SU-DHL-6 (cell line): ENCODE measurements at regions not wholly inside any gene's neighbourhood (a gene's known extent, or its start where the extent isn't known, plus 50 kb on each side); places are given as distances from the start of the nearest gene placed in this dataset.

ENCODE experiments used
- H2AFZ ChIP-seq: fragments of 200-600 bp; sonication (generic); 2 replicates; pipeline ENCODE4 v1.6.1; 2014; ENCODE audit warnings: low read depth, mild to moderate bottlenecking, moderate library complexity, mixed read lengths, antibody characterized with exemption, low read length; ENCODE audit not compliant: severe bottlenecking
- H3F3A ChIP-seq: fragments of 200-600 bp; shearing (Covaris generic); 2 replicates; pipeline ENCODE4 v1.6.0; 2016; ENCODE audit warnings: antibody characterized with exemption, mild to moderate bottlenecking; ENCODE audit not compliant: insufficient read depth
- H3K27ac ChIP-seq: fragments of 200-600 bp; sonication (generic); 2 replicates; pipeline ENCODE4 v1.5.1; 2016; ENCODE audit warnings: low read depth, mild to moderate bottlenecking, low read length, moderate library complexity, mixed read lengths
- H3K27me3 ChIP-seq: fragments of 200-600 bp; sonication (generic), shearing (Covaris generic); 2 replicates; pipeline ENCODE4 v1.6.0; 2014; ENCODE audit warnings: mild to moderate bottlenecking, low read length
- H3K36me3 ChIP-seq: fragments of 200-600 bp; sonication (generic); 2 replicates; pipeline ENCODE4 v1.6.1; 2014; ENCODE audit warnings: mild to moderate bottlenecking, low read length, mixed read lengths
- H3K4me2 ChIP-seq: fragments of 300-600, 200-600 bp; shearing (Covaris generic), sonication (generic); 2 replicates; pipeline ENCODE4 v1.6.0; 2014; ENCODE audit warnings: low read length, low read depth, mild to moderate bottlenecking; ENCODE audit not compliant: poor library complexity, severe bottlenecking
- H3K4me3 ChIP-seq: fragments of 200-600 bp; sonication (generic); 2 replicates; pipeline ENCODE4 v1.5.1; 2014; ENCODE audit warnings: antibody characterized with exemption, low read length, mild to moderate bottlenecking, mixed read lengths; ENCODE audit not compliant: insufficient read depth, poor library complexity, severe bottlenecking
- H3K79me2 ChIP-seq: fragments of 200-600 bp; sonication (generic); 2 replicates; pipeline ENCODE4 v1.6.1; 2014; ENCODE audit warnings: mild to moderate bottlenecking, low read length, moderate library complexity; ENCODE audit not compliant: insufficient read depth
- H3K9ac ChIP-seq: fragments of 200-600 bp; sonication (generic); 2 replicates; pipeline ENCODE4 v1.7.0; 2014; ENCODE audit warnings: mild to moderate bottlenecking, low read length
- H3K9me2 ChIP-seq: fragments of 200-600 bp; sonication (generic); replicated peaks from 2 replicates; pipeline ENCODE4 v1.6.1; 2014; ENCODE audit warnings: low read length; ENCODE audit not compliant: insufficient read depth
- H3K9me3 ChIP-seq: fragments of 200-600 bp; sonication (generic); 2 replicates; pipeline ENCODE4 v1.6.1; 2014; ENCODE audit warnings: low read length, mixed read lengths; ENCODE audit not compliant: insufficient read depth
- H4K20me1 ChIP-seq: fragments of 200-600 bp; sonication (generic); 2 replicates; pipeline ENCODE4 v1.6.1; 2014; ENCODE audit warnings: low read depth, mild to moderate bottlenecking, antibody characterized with exemption, low read length, moderate library complexity, mixed read lengths
- EZH2phosphoT487 ChIP-seq: fragments of 200-600 bp; sonication (generic), shearing (Covaris generic); conservative IDR thresholded peaks from 2 replicates; pipeline ENCODE4 v1.6.1; 2018; ENCODE audit warnings: mild to moderate bottlenecking, antibody characterized with exemption, low read length, moderate library complexity, mixed read lengths
- TF ChIP-seq, protein P1 (sequence below): fragments of 200-600 bp; sonication (generic); IDR thresholded peaks from one replicate; pipeline ENCODE4 v1.5.1; 2017; ENCODE audit warnings: antibody characterized with exemption, mild to moderate bottlenecking, low read length, moderate library complexity; ENCODE audit not compliant: insufficient read depth, poor library complexity, severe bottlenecking

DNA sequence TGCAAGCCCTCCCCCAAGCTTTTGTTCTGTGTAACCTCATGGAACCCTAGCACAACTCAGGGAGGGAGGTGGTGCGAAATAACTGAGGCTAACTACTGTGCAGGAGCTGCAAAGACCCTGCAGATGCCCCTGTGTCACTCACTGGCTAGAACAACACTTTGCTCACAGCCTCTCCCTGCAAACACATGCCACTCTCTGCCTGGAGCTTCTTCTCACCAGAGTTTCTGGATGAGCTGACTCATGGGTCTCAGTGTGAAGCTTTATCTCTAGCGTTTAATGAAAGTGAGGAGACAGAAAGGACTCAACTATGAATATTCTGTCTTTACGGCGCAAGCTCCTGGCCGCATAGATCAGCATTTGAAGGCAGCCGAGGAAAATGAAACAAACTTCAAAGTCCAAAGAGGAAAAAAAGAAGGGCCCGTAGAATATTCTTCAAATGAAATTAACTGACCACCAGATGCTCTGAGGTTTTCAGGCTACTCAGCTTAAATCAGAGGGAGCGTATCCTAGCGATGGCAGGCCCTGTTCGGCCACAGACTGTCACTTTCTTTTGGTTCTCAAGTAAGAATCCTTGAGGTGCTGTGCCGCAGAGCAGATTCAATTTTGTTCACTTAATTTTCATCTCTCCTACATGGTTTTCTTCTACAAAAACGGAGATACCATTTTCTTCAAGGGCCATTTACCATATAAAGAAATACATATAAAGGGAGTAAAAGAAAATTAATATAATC lies 77.7 kb upstream of the TAS2R1 start:
- Histone ChIP-seq H3K9me3 (no peaks in the 10 kb centered on the region), H2AFZ (no peak overlapping the region), H3K79me2 (no peaks in the 10 kb centered on the region), H3F3A (no peaks in the 10 kb centered on the region), H3K9ac (no peak overlapping the region), H3K27ac (no peak overlapping the region), H3K9me2 (no peaks in the 10 kb centered on the region), H3K27me3 (no peaks in the 10 kb centered on the region), H4K20me1 (no peaks in the 10 kb centered on the region), H3K4me3 (no peak overlapping the region), H3K36me3 (no peaks in the 10 kb centered on the region), H3K4me2 (no peak overlapping the region)
- TF ChIP-seq, protein P1, sequence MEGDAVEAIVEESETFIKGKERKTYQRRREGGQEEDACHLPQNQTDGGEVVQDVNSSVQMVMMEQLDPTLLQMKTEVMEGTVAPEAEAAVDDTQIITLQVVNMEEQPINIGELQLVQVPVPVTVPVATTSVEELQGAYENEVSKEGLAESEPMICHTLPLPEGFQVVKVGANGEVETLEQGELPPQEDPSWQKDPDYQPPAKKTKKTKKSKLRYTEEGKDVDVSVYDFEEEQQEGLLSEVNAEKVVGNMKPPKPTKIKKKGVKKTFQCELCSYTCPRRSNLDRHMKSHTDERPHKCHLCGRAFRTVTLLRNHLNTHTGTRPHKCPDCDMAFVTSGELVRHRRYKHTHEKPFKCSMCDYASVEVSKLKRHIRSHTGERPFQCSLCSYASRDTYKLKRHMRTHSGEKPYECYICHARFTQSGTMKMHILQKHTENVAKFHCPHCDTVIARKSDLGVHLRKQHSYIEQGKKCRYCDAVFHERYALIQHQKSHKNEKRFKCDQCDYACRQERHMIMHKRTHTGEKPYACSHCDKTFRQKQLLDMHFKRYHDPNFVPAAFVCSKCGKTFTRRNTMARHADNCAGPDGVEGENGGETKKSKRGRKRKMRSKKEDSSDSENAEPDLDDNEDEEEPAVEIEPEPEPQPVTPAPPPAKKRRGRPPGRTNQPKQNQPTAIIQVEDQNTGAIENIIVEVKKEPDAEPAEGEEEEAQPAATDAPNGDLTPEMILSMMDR: no peak
- TF ChIP-seq EZH2phosphoT487: no peak

DNA sequence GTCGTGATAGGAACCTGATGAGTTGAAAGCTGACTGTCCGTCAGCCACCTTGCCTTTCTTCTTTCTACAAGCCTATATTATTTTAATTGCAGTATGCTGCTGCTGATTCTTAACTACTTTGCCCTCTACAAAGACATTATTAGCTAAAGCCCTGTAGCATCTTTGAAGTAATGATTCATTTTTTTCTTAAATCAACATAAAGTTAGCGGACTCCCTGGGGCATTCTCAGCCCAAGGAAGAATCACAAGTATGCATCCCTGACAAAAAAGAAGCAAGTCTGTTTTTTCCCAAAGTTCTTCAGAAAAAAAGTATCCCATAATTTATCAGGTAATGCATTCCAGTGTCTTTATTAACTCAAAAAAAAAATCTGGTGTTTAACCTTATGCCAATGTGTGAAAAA lies 69.5 kb upstream of the TAS2R1 start:
- H4K20me1 ChIP-seq: no peaks in the 10 kb centered on the region
- TF ChIP-seq, protein P1: no peak
- no peak overlapping the region for H3K9ac ChIP-seq
- no peaks in the 10 kb centered on the region for H3K79me2 ChIP-seq
- H3K9me2 ChIP-seq: no peaks in the 10 kb centered on the region
- no peak overlapping the region for H2AFZ ChIP-seq
- H3K27ac ChIP-seq: no peak overlapping the region
- no peaks in the 10 kb centered on the region for H3K36me3 ChIP-seq
- no peak overlapping the region for H3K4me3 ChIP-seq
- no peaks in the 10 kb centered on the region for H3K9me3 ChIP-seq
- H3F3A ChIP-seq: no peaks in the 10 kb centered on the region
- no peaks in the 10 kb centered on the region for H3K27me3 ChIP-seq
- no peak overlapping the region for H3K4me2 ChIP-seq

DNA sequence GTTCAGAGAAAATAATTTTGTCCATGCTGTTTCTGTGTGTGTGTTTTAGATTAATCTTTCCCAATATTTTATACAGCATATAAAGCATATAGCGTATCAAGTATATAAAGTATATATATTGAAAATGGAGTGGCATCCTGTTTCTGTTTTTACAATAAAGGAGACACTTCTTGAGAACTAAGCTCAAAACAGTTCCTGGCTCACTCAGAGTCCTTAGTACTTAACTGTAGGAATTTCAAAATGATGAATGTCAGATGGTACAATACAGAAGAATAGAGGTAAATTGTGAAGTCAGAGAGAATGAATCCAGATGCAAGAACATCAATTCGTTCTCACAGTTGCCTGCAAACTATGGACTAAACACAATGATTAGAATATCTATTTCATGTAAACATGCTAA lies 68.7 kb upstream of the TAS2R1 start:
- Histone ChIP-seq H3F3A (no peaks in the 10 kb centered on the region), H2AFZ (no peak overlapping the region), H3K4me3 (no peak overlapping the region), H3K79me2 (no peaks in the 10 kb centered on the region), H3K9ac (no peak overlapping the region), H3K27me3 (no peaks in the 10 kb centered on the region), H3K9me3 (no peaks in the 10 kb centered on the region), H3K27ac (no peak overlapping the region), H3K9me2 (no peaks in the 10 kb centered on the region), H3K4me2 (no peak overlapping the region), H3K36me3 (no peaks in the 10 kb centered on the region), H4K20me1 (no peaks in the 10 kb centered on the region)
- no peak for TF ChIP-seq EZH2phosphoT487

DNA sequence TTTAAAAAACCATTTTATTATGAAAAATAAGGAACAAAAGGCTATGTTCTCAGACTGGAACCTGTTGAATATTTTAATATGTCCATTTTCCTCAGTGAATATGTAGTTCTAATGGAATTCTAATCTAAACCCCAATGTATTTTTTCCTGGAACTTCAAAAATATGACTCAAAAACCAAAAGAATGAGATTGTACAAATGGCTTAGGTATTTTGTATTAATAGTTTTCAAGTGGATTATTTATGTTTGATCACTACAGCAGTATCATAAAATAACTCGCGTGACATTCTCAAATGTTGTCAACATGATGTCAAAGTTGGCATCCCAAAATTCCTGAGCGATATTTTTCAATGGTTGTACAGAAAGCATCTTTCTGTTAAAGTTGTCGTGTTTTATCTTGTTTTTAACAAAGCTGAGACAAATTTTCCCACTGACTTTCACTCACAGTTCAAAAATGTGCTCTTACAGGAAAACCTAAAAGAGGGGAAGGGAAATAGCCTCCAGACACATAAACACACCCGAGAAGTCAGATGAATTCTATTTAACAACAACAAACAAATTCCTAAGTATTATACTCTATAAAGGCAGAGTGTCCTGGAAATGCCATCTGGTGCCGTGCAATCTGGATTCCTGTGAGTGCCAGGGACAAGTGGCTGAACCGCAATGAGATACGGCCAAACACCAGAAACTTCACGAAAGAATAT lies 68.1 kb upstream of the TAS2R1 start:
- Histone ChIP-seq H3K27ac (no peak overlapping the region), H3K9me2 (no peaks in the 10 kb centered on the region), H3K36me3 (no peaks in the 10 kb centered on the region), H3K4me3 (no peak overlapping the region), H3K27me3 (no peaks in the 10 kb centered on the region), H4K20me1 (no peaks in the 10 kb centered on the region), H3K9ac (no peak overlapping the region), H3F3A (no peaks in the 10 kb centered on the region), H3K4me2 (no peak overlapping the region), H3K9me3 (no peaks in the 10 kb centered on the region), H3K79me2 (no peaks in the 10 kb centered on the region), H2AFZ (no peak overlapping the region)
- no peak for TF ChIP-seq EZH2phosphoT487
- TF ChIP-seq, protein P1: no peak
